Trophoblast cell (in vitro differentiated cells and primary cell): ENCODE measurements at regions not wholly inside any gene's neighbourhood (a gene's known extent, or its start where the extent isn't known, plus 50 kb on each side); places are given as distances from the start of the nearest gene placed in this dataset.

ENCODE experiments used
- DNase-seq, 2 donors: peaks; one replicate each; pipeline ENCODE4 v3.0.0-alpha.2; 2016
- H2AFZ ChIP-seq: 2 replicates; pipeline ENCODE4 v1.6.1; 2013; ENCODE audit warnings: low read length, moderate library complexity, mild to moderate bottlenecking; ENCODE audit not compliant: insufficient read depth, poor library complexity
- H2AK5ac ChIP-seq: 2 replicates; pipeline ENCODE4 v1.6.1; 2013; ENCODE audit warnings: mild to moderate bottlenecking, low read length
- H2BK120ac ChIP-seq: 2 replicates; pipeline ENCODE4 v1.6.1; 2013; ENCODE audit warnings: low read length, mild to moderate bottlenecking, moderate library complexity; ENCODE audit not compliant: insufficient read depth, poor library complexity
- H2BK12ac ChIP-seq: 2 replicates; pipeline ENCODE4 v1.6.1; 2013; ENCODE audit warnings: mild to moderate bottlenecking, low read length, moderate library complexity
- H2BK5ac ChIP-seq: 2 replicates; pipeline ENCODE4 v1.6.1; 2013; ENCODE audit warnings: low read length, low read depth, moderate library complexity, mild to moderate bottlenecking; ENCODE audit not compliant: poor library complexity
- H3K14ac ChIP-seq: 2 replicates; pipeline ENCODE4 v1.6.1; 2013; ENCODE audit warnings: mild to moderate bottlenecking, low read length
- H3K18ac ChIP-seq: 2 replicates; pipeline ENCODE4 v1.6.1; 2013; ENCODE audit warnings: mild to moderate bottlenecking, low read length
- H3K23ac ChIP-seq: 2 replicates; pipeline ENCODE4 v1.6.1; 2013; ENCODE audit warnings: low read length
- H3K27ac ChIP-seq: 2 replicates; pipeline ENCODE4 v1.5.1; 2013; ENCODE audit warnings: low read depth, mild to moderate bottlenecking, inconsistent platforms, low read length, moderate library complexity
- H3K27me3 ChIP-seq: 2 replicates; pipeline ENCODE4 v1.6.1; 2013; ENCODE audit warnings: inconsistent platforms, mild to moderate bottlenecking, low read length, moderate library complexity; ENCODE audit not compliant: insufficient read depth
- H3K36me3 ChIP-seq, 2 experiments: 1 replicate in 1 of 2; 2 replicates in 1 of 2; pipeline ENCODE4 v1.6.1; 2013; ENCODE audit warnings: low read length in 2 of 2, mild to moderate bottlenecking in 2 of 2, moderate library complexity in 1 of 2; ENCODE audit not compliant: insufficient read depth in 2 of 2, control insufficient read depth in 1 of 2
- H3K4ac ChIP-seq: 2 replicates; pipeline ENCODE4 v1.6.1; 2013; ENCODE audit warnings: low read depth, mild to moderate bottlenecking, low read length, moderate library complexity
- H3K4me1 ChIP-seq, 2 experiments: 1 replicate in 1 of 2; 2 replicates in 1 of 2; pipeline ENCODE4 v1.6.1; 2013; ENCODE audit warnings: low read length in 2 of 2, mild to moderate bottlenecking in 2 of 2, moderate library complexity in 1 of 2; ENCODE audit not compliant: insufficient read depth in 2 of 2, control insufficient read depth in 1 of 2
- H3K4me2 ChIP-seq: 2 replicates; pipeline ENCODE4 v1.6.1; 2013; ENCODE audit warnings: inconsistent platforms, mild to moderate bottlenecking, low read length, moderate library complexity
- H3K4me3 ChIP-seq: 2 replicates; pipeline ENCODE4 v1.5.1; 2013; ENCODE audit warnings: mild to moderate bottlenecking, low read depth, low read length, inconsistent platforms
- H3K79me1 ChIP-seq: one replicate; pipeline ENCODE4 v1.6.1; 2013; ENCODE audit warnings: low read length
- H3K79me2 ChIP-seq: 2 replicates; pipeline ENCODE4 v1.6.1; 2013; ENCODE audit warnings: low read length, mild to moderate bottlenecking; ENCODE audit not compliant: control insufficient read depth, insufficient read depth, poor library complexity
- H3K9ac ChIP-seq: 2 replicates; pipeline ENCODE4 v1.6.1; 2013; ENCODE audit warnings: mild to moderate bottlenecking, low read length
- H3K9me3 ChIP-seq: 2 replicates; pipeline ENCODE4 v1.6.1; 2013; ENCODE audit warnings: low read depth, mild to moderate bottlenecking, control low read depth, inconsistent platforms, low read length; ENCODE audit not compliant: insufficient read depth
- H4K12ac ChIP-seq: 2 replicates; pipeline ENCODE4 v1.6.1; 2013; ENCODE audit warnings: low read depth, mild to moderate bottlenecking, low read length, moderate library complexity
- H4K8ac ChIP-seq: 2 replicates; pipeline ENCODE4 v1.6.1; 2013; ENCODE audit warnings: low read depth, mild to moderate bottlenecking, low read length, moderate library complexity
- H4K91ac ChIP-seq: one replicate; pipeline ENCODE4 v1.6.1; 2013; ENCODE audit warnings: low read depth, mild to moderate bottlenecking, low read length, moderate library complexity
- WGBS: extraction: QIAGEN DNeasy Blood & Tissue Kit; methylation state at CpG from one replicate; pipeline ENCODE4 v1.1.7; 2013; ENCODE audit warnings: missing lambda C conversion rate; ENCODE audit not compliant: insufficient read length, insufficient coverage; ENCODE audit errors: extremely low coverage; 5-methylcytosine and 5-hydroxymethylcytosine counted together

- H4K91ac ChIP-seq = no peak overlapping the region
- no peak overlapping the region for H4K12ac ChIP-seq
- no peak for DNase-seq
- no peak overlapping the region for H3K4me2 ChIP-seq
- no CpG with 5 or more reads among the region's 4 CpGs for WGBS
- H2BK12ac ChIP-seq = no peak overlapping the region
- H3K9ac ChIP-seq = no peak overlapping the region
- H3K27me3 ChIP-seq = no peaks in the 10 kb centered on the region
- H4K8ac ChIP-seq = no peak overlapping the region
- H2BK5ac ChIP-seq = no peak overlapping the region
- no peak overlapping the region for H3K23ac ChIP-seq
- no peaks in the 10 kb centered on the region for H3K4me1 ChIP-seq
- no peaks in the 10 kb centered on the region for H3K9me3 ChIP-seq
- H3K18ac ChIP-seq = no peak overlapping the region
- H3K4me3 ChIP-seq = no peak overlapping the region
- no peak overlapping the region for H2AFZ ChIP-seq
- no peak overlapping the region for H2BK120ac ChIP-seq
- H3K79me1 ChIP-seq = no peaks in the 10 kb centered on the region
- no peak overlapping the region for H3K14ac ChIP-seq
- no peaks in the 10 kb centered on the region for H3K36me3 ChIP-seq
- H3K4ac ChIP-seq = no peak overlapping the region
- H3K27ac ChIP-seq = no peak overlapping the region
- H2AK5ac ChIP-seq = no peak overlapping the region
- no peaks in the 10 kb centered on the region for H3K79me2 ChIP-seq
These were observed 813.4 kb downstream of the TLE1 start for GRCh38 chr9:80875947-80876346.

DNA sequence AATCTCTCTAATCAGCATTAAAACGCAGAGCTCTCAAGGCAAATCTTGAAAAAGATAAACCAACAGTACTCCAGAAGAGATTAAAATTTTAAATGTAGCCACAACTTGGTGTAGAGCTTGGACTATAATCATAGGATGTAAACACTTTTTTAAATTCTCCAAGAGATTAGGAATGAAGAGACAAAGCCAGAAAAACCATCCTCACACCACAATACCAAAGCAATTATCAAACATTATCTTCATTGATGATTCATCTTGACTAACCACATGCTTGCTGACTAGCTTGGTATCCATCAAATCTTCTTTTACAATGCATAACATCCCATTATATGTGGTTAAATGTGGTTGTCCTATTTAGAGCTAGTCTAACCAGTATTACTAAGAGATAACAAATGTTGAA lies 815.1 kb downstream of the TLE1 start:
- no peak overlapping the region for H4K8ac ChIP-seq
- no peak overlapping the region for H3K23ac ChIP-seq
- H2BK120ac ChIP-seq = no peak overlapping the region
- H2AFZ ChIP-seq = no peak overlapping the region
- peak; percentile 2 to 55 for DNase-seq
- H3K36me3 ChIP-seq = no peaks in the 10 kb centered on the region
- no peaks in the 10 kb centered on the region for H3K9me3 ChIP-seq
- no peak overlapping the region for H2BK5ac ChIP-seq
- H3K14ac ChIP-seq = no peak overlapping the region
- no peaks in the 10 kb centered on the region for H3K4me1 ChIP-seq
- WGBS = no CpG with 5 or more reads among the region's 1 CpG
- H3K4me3 ChIP-seq = no peak overlapping the region
- H3K79me2 ChIP-seq = no peaks in the 10 kb centered on the region
- H3K79me1 ChIP-seq = no peaks in the 10 kb centered on the region
- H3K9ac ChIP-seq = no peak overlapping the region
- H2AK5ac ChIP-seq = no peak overlapping the region
- no peak overlapping the region for H3K4ac ChIP-seq
- H3K18ac ChIP-seq = no peak overlapping the region
- H4K12ac ChIP-seq = no peak overlapping the region
- H2BK12ac ChIP-seq = no peak overlapping the region
- no peak overlapping the region for H3K27ac ChIP-seq
- no peak overlapping the region for H3K4me2 ChIP-seq
- no peaks in the 10 kb centered on the region for H3K27me3 ChIP-seq
- H4K91ac ChIP-seq = no peak overlapping the region

DNA sequence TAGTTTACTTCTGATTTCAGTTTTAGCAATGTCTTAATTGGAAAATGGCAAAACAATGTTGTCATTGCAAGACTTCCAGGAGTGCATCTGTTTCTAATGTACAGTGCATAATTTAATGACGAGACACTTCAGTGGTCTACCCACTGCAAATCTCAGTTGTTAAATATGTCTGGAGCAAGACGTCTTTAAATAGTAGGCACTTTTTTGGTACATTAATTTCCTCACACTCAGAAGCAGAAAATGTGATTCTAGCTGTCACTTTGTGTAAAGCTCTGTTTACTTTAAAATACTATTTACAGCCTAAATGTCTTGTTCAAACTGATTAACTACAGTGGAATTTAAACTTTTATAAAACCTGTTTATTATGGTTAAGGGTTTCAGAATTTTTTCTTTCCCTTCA lies 815.5 kb downstream of the TLE1 start:
- H4K91ac ChIP-seq = no peak overlapping the region

DNA sequence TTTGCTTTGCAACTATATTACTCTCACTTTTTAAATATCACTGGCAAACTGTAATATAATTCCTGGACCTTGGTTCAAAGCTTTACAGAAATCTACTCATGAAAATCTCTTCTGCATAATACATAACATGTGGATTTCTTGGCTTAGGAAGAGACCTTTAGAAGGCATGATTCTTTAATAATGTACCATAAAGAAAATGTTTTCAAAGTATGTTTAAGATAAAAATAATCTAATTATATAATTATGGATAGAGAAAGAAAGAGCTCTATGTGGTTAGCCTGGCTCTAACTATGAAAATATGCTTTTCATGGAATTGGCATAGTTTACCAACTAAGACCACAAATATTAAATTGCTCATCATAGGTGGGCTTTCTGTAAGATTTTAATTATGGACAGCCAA lies 817.8 kb downstream of the TLE1 start:
- Histone ChIP-seq H3K36me3 (no peaks in the 10 kb centered on the region), H2AFZ (no peak overlapping the region), H3K4me2 (no peak overlapping the region), H2AK5ac (no peak overlapping the region), H3K79me1 (no peaks in the 10 kb centered on the region), H3K4ac (no peak overlapping the region), H3K27ac (no peak overlapping the region), H3K4me1 (no peaks in the 10 kb centered on the region), H2BK12ac (no peak overlapping the region), H3K27me3 (no peaks in the 10 kb centered on the region), H3K23ac (no peak overlapping the region), H3K18ac (no peak overlapping the region), H2BK5ac (no peak overlapping the region), H2BK120ac (no peak overlapping the region), H3K9ac (no peak overlapping the region), H3K14ac (no peak overlapping the region), H3K79me2 (no peaks in the 10 kb centered on the region), H4K8ac (no peak overlapping the region), H3K9me3 (no peaks in the 10 kb centered on the region), H3K4me3 (no peak overlapping the region), H4K91ac (no peak overlapping the region), H4K12ac (no peak overlapping the region)
- no peak for DNase-seq

More for the DNA sequence above, 815.5 kb downstream of the TLE1 start:
- peak in 1 of 2 donors; percentile 0 for DNase-seq
- Histone ChIP-seq H3K27me3 (no peaks in the 10 kb centered on the region), H2AFZ (no peak overlapping the region), H3K23ac (no peak overlapping the region), H2AK5ac (no peak overlapping the region), H3K79me2 (no peaks in the 10 kb centered on the region), H2BK12ac (no peak overlapping the region), H3K14ac (no peak overlapping the region), H3K79me1 (no peaks in the 10 kb centered on the region), H3K36me3 (no peaks in the 10 kb centered on the region), H4K8ac (no peak overlapping the region), H3K4ac (no peak overlapping the region), H2BK5ac (no peak overlapping the region), H4K12ac (no peak overlapping the region), H3K27ac (no peak overlapping the region), H2BK120ac (no peak overlapping the region), H3K9ac (no peak overlapping the region), H3K18ac (no peak overlapping the region), H3K9me3 (no peaks in the 10 kb centered on the region), H3K4me2 (no peak overlapping the region), H3K4me3 (no peak overlapping the region), H3K4me1 (no peaks in the 10 kb centered on the region)
- WGBS = no CpG with 5 or more reads among the region's 2 CpGs

- Histone ChIP-seq H3K36me3 (no peaks in the 10 kb centered on the region), H4K12ac (no peak overlapping the region), H3K9me3 (no peaks in the 10 kb centered on the region), H3K4me2 (no peak overlapping the region), H3K27ac (no peak overlapping the region), H3K9ac (no peak overlapping the region), H3K4ac (no peak overlapping the region), H4K8ac (no peak overlapping the region), H3K79me2 (no peaks in the 10 kb centered on the region), H3K79me1 (no peaks in the 10 kb centered on the region), H3K23ac (no peak overlapping the region), H4K91ac (no peak overlapping the region), H2AFZ (no peak overlapping the region), H2BK120ac (no peak overlapping the region), H3K14ac (no peak overlapping the region), H3K18ac (no peak overlapping the region), H2AK5ac (no peak overlapping the region), H2BK5ac (no peak overlapping the region), H3K4me1 (no peaks in the 10 kb centered on the region), H3K4me3 (no peak overlapping the region), H3K27me3 (no peaks in the 10 kb centered on the region), H2BK12ac (no peak overlapping the region)
- DNase-seq = no peak
These were observed 821.6 kb downstream of the TLE1 start for GRCh38 chr9:80867731-80868130.
